OCI-LY7 (cell line): ENCODE measurements at regions not wholly inside any gene's neighbourhood (a gene's known extent, or its start where the extent isn't known, plus 50 kb on each side); places are given as distances from the start of the nearest gene placed in this dataset.

Source experiments
- EZH2phosphoT487 ChIP-seq: fragments of 200-600 bp; sonication (generic); IDR thresholded peaks from 2 replicates; pipeline ENCODE4 v1.6.1; 2018; ENCODE audit warnings: low read depth, borderline replicate concordance, mild to moderate bottlenecking, mixed run types, antibody characterized with exemption, low read length, moderate library complexity, mixed read lengths
- TF ChIP-seq, protein P1 (sequence below): fragments of 200-600 bp; sonication (generic); conservative IDR thresholded peaks from 2 replicates; pipeline ENCODE4 v1.5.1; 2014; ENCODE audit warnings: mild to moderate bottlenecking, antibody characterized with exemption, low read length, moderate library complexity, mixed read lengths

DNA sequence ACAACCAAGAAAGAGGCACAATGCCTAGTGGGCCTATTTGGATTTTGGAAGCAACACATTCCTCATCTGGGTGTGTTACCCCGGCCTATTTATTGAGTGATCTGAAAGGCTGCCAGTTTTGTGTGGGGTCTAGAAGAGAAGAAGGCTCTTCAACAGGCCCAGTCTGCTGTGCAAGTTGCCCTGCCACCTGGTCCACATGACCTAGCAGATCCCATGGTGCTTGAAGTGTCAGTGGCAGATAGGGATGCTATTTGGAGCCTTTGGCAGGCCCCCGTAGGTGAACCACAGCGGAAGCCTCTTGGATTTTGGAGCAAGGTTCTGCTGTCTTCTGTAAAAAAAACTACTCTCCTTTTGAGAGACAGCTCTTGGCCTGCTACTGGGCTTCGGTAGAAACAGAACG is 820.1 kb downstream of the TMTC2 start:
- no peak for TF ChIP-seq EZH2phosphoT487
- TF ChIP-seq, protein P1, sequence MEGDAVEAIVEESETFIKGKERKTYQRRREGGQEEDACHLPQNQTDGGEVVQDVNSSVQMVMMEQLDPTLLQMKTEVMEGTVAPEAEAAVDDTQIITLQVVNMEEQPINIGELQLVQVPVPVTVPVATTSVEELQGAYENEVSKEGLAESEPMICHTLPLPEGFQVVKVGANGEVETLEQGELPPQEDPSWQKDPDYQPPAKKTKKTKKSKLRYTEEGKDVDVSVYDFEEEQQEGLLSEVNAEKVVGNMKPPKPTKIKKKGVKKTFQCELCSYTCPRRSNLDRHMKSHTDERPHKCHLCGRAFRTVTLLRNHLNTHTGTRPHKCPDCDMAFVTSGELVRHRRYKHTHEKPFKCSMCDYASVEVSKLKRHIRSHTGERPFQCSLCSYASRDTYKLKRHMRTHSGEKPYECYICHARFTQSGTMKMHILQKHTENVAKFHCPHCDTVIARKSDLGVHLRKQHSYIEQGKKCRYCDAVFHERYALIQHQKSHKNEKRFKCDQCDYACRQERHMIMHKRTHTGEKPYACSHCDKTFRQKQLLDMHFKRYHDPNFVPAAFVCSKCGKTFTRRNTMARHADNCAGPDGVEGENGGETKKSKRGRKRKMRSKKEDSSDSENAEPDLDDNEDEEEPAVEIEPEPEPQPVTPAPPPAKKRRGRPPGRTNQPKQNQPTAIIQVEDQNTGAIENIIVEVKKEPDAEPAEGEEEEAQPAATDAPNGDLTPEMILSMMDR: no peak
